ENCODE measurements at regions not wholly inside any gene's neighbourhood (a gene's known extent, or its start where the extent isn't known, plus 50 kb on each side); places are given as distances from the start of the nearest gene placed in this dataset.
A peak's percentile ranks its signal among the peaks of the same experiment; 100 is the strongest.

GRCh38 chr5:146940295-146940694 lies 61.7 kb upstream of the PPP2R2B start:
- no peak for DNase-seq (ENCODE audit: low read depth in 2 of 3, low spot score in 1 of 3)

GRCh38 chr5:146944019-146944418 lies 65.5 kb upstream of the PPP2R2B start:
- DNase-seq (ENCODE audit: low read depth in 2 of 3, low spot score in 1 of 3), result no peak

- DNase-seq (ENCODE audit: low read depth in 2 of 3, low spot score in 1 of 3), result no peak
Observed at GRCh38 chr5:146944764-146945616, 66.4 kb upstream of the PPP2R2B start.

- no peak for DNase-seq (ENCODE audit: low read depth in 2 of 3, low spot score in 1 of 3)
Observed at GRCh38 chr5:146945617-146946084, 67.1 kb upstream of the PPP2R2B start.

- peak in 2 of 3 donors; percentile 5 to 7 for DNase-seq (ENCODE audit: low read depth in 2 of 3, low spot score in 1 of 3)
Observed at GRCh38 chr5:146947181-146947941, 68.8 kb upstream of the PPP2R2B start.

- DNase-seq (ENCODE audit: low read depth in 2 of 3, low spot score in 1 of 3), result no peak
Observed at GRCh38 chr5:146948666-146949065, 70.1 kb upstream of the PPP2R2B start.

- DNase-seq (ENCODE audit: low read depth in 2 of 3, low spot score in 1 of 3), result no peak
Observed at GRCh38 chr5:146952168-146952567, 73.6 kb upstream of the PPP2R2B start.

GRCh38 chr5:146956217-146956616 lies 77.7 kb upstream of the PPP2R2B start:
- no peak for DNase-seq (ENCODE audit: low read depth in 2 of 3, low spot score in 1 of 3)

- no peak for DNase-seq (ENCODE audit: low read depth in 2 of 3, low spot score in 1 of 3)
Observed at GRCh38 chr5:146959360-146959759, 80.8 kb upstream of the PPP2R2B start.

GRCh38 chr5:146962801-146963355 lies 84.3 kb upstream of the PPP2R2B start:
- no peak for DNase-seq (ENCODE audit: low read depth in 2 of 3, low spot score in 1 of 3)

GRCh38 chr5:146965761-146966659 lies 87.5 kb upstream of the PPP2R2B start:
- DNase-seq (ENCODE audit: low read depth in 2 of 3, low spot score in 1 of 3), result peak in 2 of 3 donors; percentile 9 to 58

- DNase-seq (ENCODE audit: low read depth in 2 of 3, low spot score in 1 of 3), result no peak
Observed at GRCh38 chr5:146967646-146968045, 89.1 kb upstream of the PPP2R2B start.

- no peak for DNase-seq (ENCODE audit: low read depth in 2 of 3, low spot score in 1 of 3)
Observed at GRCh38 chr5:146971401-146971800, 92.8 kb upstream of the PPP2R2B start.

- no peak for DNase-seq (ENCODE audit: low read depth in 2 of 3, low spot score in 1 of 3)
Observed at GRCh38 chr5:146986469-146986868, 107.9 kb upstream of the PPP2R2B start.

GRCh38 chr5:146993876-146994530 lies 115.4 kb upstream of the PPP2R2B start:
- no peak for DNase-seq (ENCODE audit: low read depth in 2 of 3, low spot score in 1 of 3)

GRCh38 chr5:146995878-146996277 lies 117.3 kb upstream of the PPP2R2B start:
- no peak for DNase-seq (ENCODE audit: low read depth in 2 of 3, low spot score in 1 of 3)

GRCh38 chr5:147015405-147015804 lies 136.8 kb upstream of the PPP2R2B start:
- DNase-seq (ENCODE audit: low read depth in 2 of 3, low spot score in 1 of 3), result no peak

GRCh38 chr5:147017191-147017590 lies 138.6 kb upstream of the PPP2R2B start:
- no peak for DNase-seq (ENCODE audit: low read depth in 2 of 3, low spot score in 1 of 3)

- DNase-seq (ENCODE audit: low read depth in 2 of 3, low spot score in 1 of 3), result no peak
Observed at GRCh38 chr5:147017621-147018020, 139.1 kb upstream of the PPP2R2B start.

GRCh38 chr5:147018812-147019211 lies 140.3 kb upstream of the PPP2R2B start:
- no peak for DNase-seq (ENCODE audit: low read depth in 2 of 3, low spot score in 1 of 3)
